Nephron progenitor cell (in vitro differentiated cells): ENCODE measurements at regions not wholly inside any gene's neighbourhood (a gene's known extent, or its start where the extent isn't known, plus 50 kb on each side); places are given as distances from the start of the nearest gene placed in this dataset.

Experiments used
- DNase-seq: peaks from one replicate; pipeline ENCODE4 v3.0.0; 2021
- H3K27ac Mint-ChIP-seq: 2 replicates; pipeline ENCODE4 v1.8.0; 2021; ENCODE audit warnings: mild to moderate bottlenecking, moderate library complexity, mixed read lengths
- H3K27me3 Mint-ChIP-seq: 2 replicates; pipeline ENCODE4 v1.8.0; 2021; ENCODE audit warnings: mild to moderate bottlenecking, low read depth, mixed read lengths; ENCODE audit not compliant: poor library complexity
- H3K36me3 Mint-ChIP-seq: 2 replicates; pipeline ENCODE4 v1.8.0; 2021; ENCODE audit warnings: low read depth, mixed read lengths
- H3K4me1 Mint-ChIP-seq: 2 replicates; pipeline ENCODE4 v1.8.0; 2021; ENCODE audit warnings: mixed read lengths
- H3K4me3 Mint-ChIP-seq: 2 replicates; pipeline ENCODE4 v1.8.0; 2021; ENCODE audit warnings: mild to moderate bottlenecking, moderate library complexity, mixed read lengths
- H3K9me3 Mint-ChIP-seq: 2 replicates; pipeline ENCODE4 v1.8.0; 2021; ENCODE audit warnings: mild to moderate bottlenecking, moderate library complexity, mixed read lengths
- CTCF ChIP-seq: fragments of 200-600 bp; sonication (generic); IDR thresholded peaks from 2 replicates; pipeline ENCODE4 v1.5.0; 2021; ENCODE audit warnings: antibody characterized with exemption

GRCh38 chr5:61603211-61603908, 271.3 kb downstream of the ZSWIM6 start:
- peaks cover 20% of the 10 kb centered on the region for H3K27me3 Mint-ChIP-seq
- no peaks in the 10 kb centered on the region for H3K9me3 Mint-ChIP-seq
- H3K36me3 Mint-ChIP-seq: no peaks in the 10 kb centered on the region
- no peak overlapping the region for H3K4me3 Mint-ChIP-seq
- TF ChIP-seq CTCF: no peak
- no peak for DNase-seq
- H3K27ac Mint-ChIP-seq: no peak overlapping the region
- H3K4me1 Mint-ChIP-seq: peaks cover 13% of the 10 kb centered on the region

GRCh38 chr5:61604076-61605025, 272.3 kb downstream of the ZSWIM6 start:
- H3K4me1 Mint-ChIP-seq: peaks cover 10% of the 10 kb centered on the region
- no peaks in the 10 kb centered on the region for H3K36me3 Mint-ChIP-seq
- DNase-seq: no peak
- H3K9me3 Mint-ChIP-seq: no peaks in the 10 kb centered on the region
- no peak for TF ChIP-seq CTCF
- H3K27ac Mint-ChIP-seq: no peak overlapping the region
- peaks cover 20% of the 10 kb centered on the region for H3K27me3 Mint-ChIP-seq
- H3K4me3 Mint-ChIP-seq: no peak overlapping the region

- Mint-ChIP-seq H3K4me3 (no peak overlapping the region), H3K9me3 (no peaks in the 10 kb centered on the region), H3K36me3 (no peaks in the 10 kb centered on the region), H3K4me1 (no peaks in the 10 kb centered on the region), H3K27me3 (peaks cover 14% of the 10 kb centered on the region), H3K27ac (no peak overlapping the region)
- no peak for TF ChIP-seq CTCF
- DNase-seq: no peak
Observed at GRCh38 chr5:61609840-61610677, 278.0 kb downstream of the ZSWIM6 start.

GRCh38 chr5:61610678-61611024, 278.6 kb downstream of the ZSWIM6 start:
- H3K9me3 Mint-ChIP-seq: no peaks in the 10 kb centered on the region
- peaks cover 17% of the 10 kb centered on the region for H3K27me3 Mint-ChIP-seq

GRCh38 chr5:61612431-61612830, 280.4 kb downstream of the ZSWIM6 start:
- peaks cover 16% of the 10 kb centered on the region for H3K27me3 Mint-ChIP-seq
- H3K4me1 Mint-ChIP-seq: no peaks in the 10 kb centered on the region
- no peak overlapping the region for H3K4me3 Mint-ChIP-seq
- H3K27ac Mint-ChIP-seq: no peak overlapping the region
- no peaks in the 10 kb centered on the region for H3K9me3 Mint-ChIP-seq
- no peaks in the 10 kb centered on the region for H3K36me3 Mint-ChIP-seq
- no peak for DNase-seq
- TF ChIP-seq CTCF: no peak

More at GRCh38 chr5:61610678-61611024, 278.6 kb downstream of the ZSWIM6 start:
- H3K36me3 Mint-ChIP-seq: no peaks in the 10 kb centered on the region
- H3K4me1 Mint-ChIP-seq: no peaks in the 10 kb centered on the region
- no peak for TF ChIP-seq CTCF
- no peak overlapping the region for H3K27ac Mint-ChIP-seq
- no peak for DNase-seq
- no peak overlapping the region for H3K4me3 Mint-ChIP-seq
